ENCODE measurements at regions not wholly inside any gene's neighbourhood (a gene's known extent, or its start where the extent isn't known, plus 50 kb on each side); places are given as distances from the start of the nearest gene placed in this dataset.

DNA sequence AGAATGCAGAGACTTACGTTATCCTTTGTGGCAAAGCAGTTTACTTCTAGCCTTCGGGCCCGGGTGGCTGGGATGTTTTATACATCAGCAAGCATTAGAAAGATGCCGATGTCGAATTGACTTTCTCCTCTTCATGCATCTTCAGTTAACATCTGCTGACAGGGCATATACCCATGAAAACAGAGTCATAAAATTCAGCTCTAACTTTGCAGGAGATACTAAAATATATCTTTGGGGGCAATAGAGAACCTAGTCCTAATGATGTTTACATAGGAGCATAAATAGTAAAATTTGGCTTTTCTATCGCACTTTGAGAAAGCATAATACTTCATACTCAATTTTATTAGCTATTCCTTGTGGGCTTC, 247.9 kb downstream of the PRELID2 start:
- TF ChIP-seq SIN3A (IDR thresholded peaks at IDR 0.05; ENCODE audit: borderline replicate concordance, insufficient read depth, low read depth, low read length) = no peak
- TF ChIP-seq, protein P1, sequence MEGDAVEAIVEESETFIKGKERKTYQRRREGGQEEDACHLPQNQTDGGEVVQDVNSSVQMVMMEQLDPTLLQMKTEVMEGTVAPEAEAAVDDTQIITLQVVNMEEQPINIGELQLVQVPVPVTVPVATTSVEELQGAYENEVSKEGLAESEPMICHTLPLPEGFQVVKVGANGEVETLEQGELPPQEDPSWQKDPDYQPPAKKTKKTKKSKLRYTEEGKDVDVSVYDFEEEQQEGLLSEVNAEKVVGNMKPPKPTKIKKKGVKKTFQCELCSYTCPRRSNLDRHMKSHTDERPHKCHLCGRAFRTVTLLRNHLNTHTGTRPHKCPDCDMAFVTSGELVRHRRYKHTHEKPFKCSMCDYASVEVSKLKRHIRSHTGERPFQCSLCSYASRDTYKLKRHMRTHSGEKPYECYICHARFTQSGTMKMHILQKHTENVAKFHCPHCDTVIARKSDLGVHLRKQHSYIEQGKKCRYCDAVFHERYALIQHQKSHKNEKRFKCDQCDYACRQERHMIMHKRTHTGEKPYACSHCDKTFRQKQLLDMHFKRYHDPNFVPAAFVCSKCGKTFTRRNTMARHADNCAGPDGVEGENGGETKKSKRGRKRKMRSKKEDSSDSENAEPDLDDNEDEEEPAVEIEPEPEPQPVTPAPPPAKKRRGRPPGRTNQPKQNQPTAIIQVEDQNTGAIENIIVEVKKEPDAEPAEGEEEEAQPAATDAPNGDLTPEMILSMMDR (IDR thresholded peaks at IDR 0.05) = no peak
- TF ChIP-seq, protein P2, sequence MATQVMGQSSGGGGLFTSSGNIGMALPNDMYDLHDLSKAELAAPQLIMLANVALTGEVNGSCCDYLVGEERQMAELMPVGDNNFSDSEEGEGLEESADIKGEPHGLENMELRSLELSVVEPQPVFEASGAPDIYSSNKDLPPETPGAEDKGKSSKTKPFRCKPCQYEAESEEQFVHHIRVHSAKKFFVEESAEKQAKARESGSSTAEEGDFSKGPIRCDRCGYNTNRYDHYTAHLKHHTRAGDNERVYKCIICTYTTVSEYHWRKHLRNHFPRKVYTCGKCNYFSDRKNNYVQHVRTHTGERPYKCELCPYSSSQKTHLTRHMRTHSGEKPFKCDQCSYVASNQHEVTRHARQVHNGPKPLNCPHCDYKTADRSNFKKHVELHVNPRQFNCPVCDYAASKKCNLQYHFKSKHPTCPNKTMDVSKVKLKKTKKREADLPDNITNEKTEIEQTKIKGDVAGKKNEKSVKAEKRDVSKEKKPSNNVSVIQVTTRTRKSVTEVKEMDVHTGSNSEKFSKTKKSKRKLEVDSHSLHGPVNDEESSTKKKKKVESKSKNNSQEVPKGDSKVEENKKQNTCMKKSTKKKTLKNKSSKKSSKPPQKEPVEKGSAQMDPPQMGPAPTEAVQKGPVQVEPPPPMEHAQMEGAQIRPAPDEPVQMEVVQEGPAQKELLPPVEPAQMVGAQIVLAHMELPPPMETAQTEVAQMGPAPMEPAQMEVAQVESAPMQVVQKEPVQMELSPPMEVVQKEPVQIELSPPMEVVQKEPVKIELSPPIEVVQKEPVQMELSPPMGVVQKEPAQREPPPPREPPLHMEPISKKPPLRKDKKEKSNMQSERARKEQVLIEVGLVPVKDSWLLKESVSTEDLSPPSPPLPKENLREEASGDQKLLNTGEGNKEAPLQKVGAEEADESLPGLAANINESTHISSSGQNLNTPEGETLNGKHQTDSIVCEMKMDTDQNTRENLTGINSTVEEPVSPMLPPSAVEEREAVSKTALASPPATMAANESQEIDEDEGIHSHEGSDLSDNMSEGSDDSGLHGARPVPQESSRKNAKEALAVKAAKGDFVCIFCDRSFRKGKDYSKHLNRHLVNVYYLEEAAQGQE (IDR thresholded peaks at IDR 0.05; ENCODE audit: insufficient read depth in 1 of 2, low read depth in 2 of 2, low read length in 1 of 2) = no peak
- TF ChIP-seq POLR2AphosphoS5 (IDR thresholded peaks at IDR 0.05; ENCODE audit: low read depth, low read length) = no peak
